ENCODE measurements at regions not wholly inside any gene's neighbourhood (a gene's known extent, or its start where the extent isn't known, plus 50 kb on each side); places are given as distances from the start of the nearest gene placed in this dataset.

DNA sequence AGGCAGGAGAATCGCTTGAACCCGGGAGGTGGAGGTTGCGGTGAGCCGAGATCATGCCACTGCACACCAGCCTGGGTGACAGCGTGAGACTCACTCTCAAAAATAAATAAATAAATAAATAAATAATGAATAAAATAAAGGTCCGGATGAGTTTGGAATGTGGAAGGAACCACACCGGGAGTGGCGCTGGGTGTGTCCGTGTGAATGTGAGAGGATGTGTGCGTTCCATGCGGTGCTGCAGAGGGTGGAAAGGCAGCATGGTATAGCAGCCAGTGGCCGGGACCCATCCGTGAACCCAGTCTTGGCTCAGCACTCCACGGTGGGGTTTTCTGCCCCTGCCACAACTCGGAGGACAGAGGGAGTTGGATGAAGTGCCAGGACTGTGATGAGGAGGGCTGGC, 56.2 kb upstream of the POFUT2 start:
- Mint-ChIP-seq H3K27ac (ENCODE audit: unreplicated experiment) (no peak overlapping the region), H3K27me3 (ENCODE audit: unreplicated experiment) (no peaks in the 10 kb centered on the region), H3K4me1 (ENCODE audit: low read depth, unreplicated experiment) (peaks cover 7% of the 10 kb centered on the region), H3K4me3 (ENCODE audit: unreplicated experiment) (no peak overlapping the region), H3K36me3 (ENCODE audit: unreplicated experiment) (no peaks in the 10 kb centered on the region), H3K9me3 (ENCODE audit: unreplicated experiment) (peaks cover 4% of the 10 kb centered on the region)
- no peak for DNase-seq
- TF ChIP-seq, protein P1, sequence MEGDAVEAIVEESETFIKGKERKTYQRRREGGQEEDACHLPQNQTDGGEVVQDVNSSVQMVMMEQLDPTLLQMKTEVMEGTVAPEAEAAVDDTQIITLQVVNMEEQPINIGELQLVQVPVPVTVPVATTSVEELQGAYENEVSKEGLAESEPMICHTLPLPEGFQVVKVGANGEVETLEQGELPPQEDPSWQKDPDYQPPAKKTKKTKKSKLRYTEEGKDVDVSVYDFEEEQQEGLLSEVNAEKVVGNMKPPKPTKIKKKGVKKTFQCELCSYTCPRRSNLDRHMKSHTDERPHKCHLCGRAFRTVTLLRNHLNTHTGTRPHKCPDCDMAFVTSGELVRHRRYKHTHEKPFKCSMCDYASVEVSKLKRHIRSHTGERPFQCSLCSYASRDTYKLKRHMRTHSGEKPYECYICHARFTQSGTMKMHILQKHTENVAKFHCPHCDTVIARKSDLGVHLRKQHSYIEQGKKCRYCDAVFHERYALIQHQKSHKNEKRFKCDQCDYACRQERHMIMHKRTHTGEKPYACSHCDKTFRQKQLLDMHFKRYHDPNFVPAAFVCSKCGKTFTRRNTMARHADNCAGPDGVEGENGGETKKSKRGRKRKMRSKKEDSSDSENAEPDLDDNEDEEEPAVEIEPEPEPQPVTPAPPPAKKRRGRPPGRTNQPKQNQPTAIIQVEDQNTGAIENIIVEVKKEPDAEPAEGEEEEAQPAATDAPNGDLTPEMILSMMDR (IDR thresholded peaks at IDR 0.05; ENCODE audit: partially characterized antibody, unreplicated experiment), result no peak

DNA sequence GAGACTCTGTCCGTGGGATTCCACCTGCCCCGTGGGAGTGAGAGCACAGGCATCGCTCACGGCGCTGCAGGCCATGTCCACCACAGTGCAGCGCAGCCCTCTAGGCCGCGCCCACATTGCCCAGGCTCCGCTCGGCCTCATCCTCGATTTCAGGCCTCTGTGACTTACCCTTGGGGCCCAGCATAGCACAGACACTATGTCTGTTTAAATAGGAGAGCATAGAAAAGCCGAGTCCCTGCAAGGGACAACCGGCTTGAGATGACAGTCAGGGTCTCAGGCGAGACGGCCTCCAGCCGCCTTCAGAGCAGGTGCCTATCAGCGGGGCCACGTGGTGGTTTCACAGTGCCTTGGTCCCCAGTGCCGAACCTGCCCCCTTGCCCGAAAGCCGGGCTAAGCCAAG, 56.9 kb upstream of the POFUT2 start:
- Mint-ChIP-seq H3K4me3 (ENCODE audit: unreplicated experiment) (no peak overlapping the region), H3K27ac (ENCODE audit: unreplicated experiment) (no peak overlapping the region), H3K9me3 (ENCODE audit: unreplicated experiment) (peaks cover 4% of the 10 kb centered on the region), H3K4me1 (ENCODE audit: low read depth, unreplicated experiment) (peaks cover 7% of the 10 kb centered on the region), H3K27me3 (ENCODE audit: unreplicated experiment) (no peaks in the 10 kb centered on the region), H3K36me3 (ENCODE audit: unreplicated experiment) (no peaks in the 10 kb centered on the region)
- TF ChIP-seq, protein P1 (IDR thresholded peaks at IDR 0.05; ENCODE audit: partially characterized antibody, unreplicated experiment), result no peak
- DNase-seq, result no peak

DNA sequence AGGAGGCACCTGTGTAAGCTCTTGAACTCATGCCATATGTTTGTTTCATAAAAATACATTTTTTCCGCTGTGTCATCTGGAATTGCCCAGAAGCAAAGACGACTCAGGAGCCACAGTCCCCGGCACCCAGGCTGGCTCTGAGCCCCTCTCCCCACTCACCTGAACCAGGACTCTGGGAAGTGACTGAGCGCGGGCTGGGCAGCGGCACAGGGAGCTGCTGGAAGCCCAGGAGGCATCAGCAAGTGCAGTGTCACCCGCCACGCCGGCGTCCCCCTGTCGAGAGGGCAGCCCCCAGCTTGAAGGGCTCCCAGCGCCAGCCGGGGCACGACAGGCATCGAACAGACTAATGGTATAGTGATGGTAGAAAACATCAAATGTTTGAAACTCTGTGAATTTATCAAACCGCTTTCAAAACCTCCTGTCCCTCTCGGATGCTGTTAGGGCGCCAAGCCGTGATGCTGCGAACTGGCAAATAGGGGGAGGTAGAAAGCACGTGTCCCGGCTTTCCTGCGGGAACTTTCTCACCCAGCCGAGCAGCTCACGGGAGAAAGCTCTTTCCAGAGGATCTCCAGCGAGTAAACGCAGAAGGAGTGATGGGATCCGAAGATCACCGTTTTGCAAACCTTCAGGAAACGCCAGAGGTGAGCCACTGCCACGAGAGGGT, 57.8 kb upstream of the COL18A1 start:
- no peak for DNase-seq
- Mint-ChIP-seq H3K9me3 (ENCODE audit: unreplicated experiment) (peaks cover 7% of the 10 kb centered on the region), H3K27me3 (ENCODE audit: unreplicated experiment) (no peaks in the 10 kb centered on the region), H3K36me3 (ENCODE audit: unreplicated experiment) (no peaks in the 10 kb centered on the region), H3K27ac (ENCODE audit: unreplicated experiment) (no peak overlapping the region), H3K4me3 (ENCODE audit: unreplicated experiment) (no peak overlapping the region), H3K4me1 (ENCODE audit: low read depth, unreplicated experiment) (peaks cover 20% of the 10 kb centered on the region)
- TF ChIP-seq, protein P1 (IDR thresholded peaks at IDR 0.05; ENCODE audit: partially characterized antibody, unreplicated experiment), result no peak

DNA sequence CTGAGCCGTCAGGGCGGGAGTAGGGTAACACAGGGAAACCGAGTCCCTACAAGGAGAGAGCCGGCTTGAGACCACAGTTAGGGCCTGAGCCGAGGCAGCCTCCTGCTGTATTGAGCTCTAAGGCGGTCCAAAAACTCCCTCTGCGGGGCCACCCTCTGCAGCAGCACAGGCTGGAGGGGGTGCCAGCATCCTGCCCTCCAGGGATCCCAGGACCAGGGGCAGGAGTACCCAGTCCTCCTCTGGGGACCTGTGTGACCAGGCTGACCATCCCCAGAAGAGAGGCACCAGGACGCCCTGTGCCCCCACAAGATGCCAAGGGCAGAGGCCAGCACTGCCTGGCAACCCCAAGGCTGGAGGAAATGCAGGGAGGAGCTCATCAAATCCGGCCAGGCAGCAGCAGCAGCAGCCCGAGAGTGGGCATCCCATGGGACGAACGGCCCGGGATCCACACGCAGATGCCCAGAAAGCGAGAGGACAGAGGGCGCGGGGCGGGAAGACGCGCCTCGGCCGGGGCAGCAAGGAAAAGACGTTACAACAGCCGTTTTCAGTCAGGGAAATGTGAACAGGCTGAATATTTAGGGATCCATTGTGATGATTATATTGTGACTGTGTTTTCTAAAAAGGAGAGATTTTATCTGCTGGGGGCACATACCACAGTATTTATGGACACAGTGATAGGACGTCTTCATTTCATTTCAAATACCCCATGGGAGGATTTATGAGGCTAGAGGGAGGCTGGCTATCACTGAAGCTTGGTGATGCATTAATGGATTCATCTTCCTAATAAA, 57.1 kb upstream of the COL18A1 start:
- DNase-seq, result no peak
- H3K36me3 Mint-ChIP-seq (ENCODE audit: unreplicated experiment), result no peaks in the 10 kb centered on the region
- H3K27ac Mint-ChIP-seq (ENCODE audit: unreplicated experiment), result no peak overlapping the region
- H3K4me1 Mint-ChIP-seq (ENCODE audit: low read depth, unreplicated experiment), result peaks cover 21% of the 10 kb centered on the region
- peaks cover 5% of the 10 kb centered on the region for H3K9me3 Mint-ChIP-seq (ENCODE audit: unreplicated experiment)
- H3K27me3 Mint-ChIP-seq (ENCODE audit: unreplicated experiment), result no peaks in the 10 kb centered on the region
- TF ChIP-seq, protein P1 (IDR thresholded peaks at IDR 0.05; ENCODE audit: partially characterized antibody, unreplicated experiment), result no peak
- H3K4me3 Mint-ChIP-seq (ENCODE audit: unreplicated experiment), result peak overlapping the region; percentile 0

All from glutamatergic neuron (in vitro differentiated cells).